ENCODE measurements at regions not wholly inside any gene's neighbourhood (a gene's known extent, or its start where the extent isn't known, plus 50 kb on each side); places are given as distances from the start of the nearest gene placed in this dataset.

GRCh38 chr5:143680672-143681259, 131.2 kb upstream of the HMHB1 start:
- TF ChIP-seq, protein P1, sequence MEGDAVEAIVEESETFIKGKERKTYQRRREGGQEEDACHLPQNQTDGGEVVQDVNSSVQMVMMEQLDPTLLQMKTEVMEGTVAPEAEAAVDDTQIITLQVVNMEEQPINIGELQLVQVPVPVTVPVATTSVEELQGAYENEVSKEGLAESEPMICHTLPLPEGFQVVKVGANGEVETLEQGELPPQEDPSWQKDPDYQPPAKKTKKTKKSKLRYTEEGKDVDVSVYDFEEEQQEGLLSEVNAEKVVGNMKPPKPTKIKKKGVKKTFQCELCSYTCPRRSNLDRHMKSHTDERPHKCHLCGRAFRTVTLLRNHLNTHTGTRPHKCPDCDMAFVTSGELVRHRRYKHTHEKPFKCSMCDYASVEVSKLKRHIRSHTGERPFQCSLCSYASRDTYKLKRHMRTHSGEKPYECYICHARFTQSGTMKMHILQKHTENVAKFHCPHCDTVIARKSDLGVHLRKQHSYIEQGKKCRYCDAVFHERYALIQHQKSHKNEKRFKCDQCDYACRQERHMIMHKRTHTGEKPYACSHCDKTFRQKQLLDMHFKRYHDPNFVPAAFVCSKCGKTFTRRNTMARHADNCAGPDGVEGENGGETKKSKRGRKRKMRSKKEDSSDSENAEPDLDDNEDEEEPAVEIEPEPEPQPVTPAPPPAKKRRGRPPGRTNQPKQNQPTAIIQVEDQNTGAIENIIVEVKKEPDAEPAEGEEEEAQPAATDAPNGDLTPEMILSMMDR (conservative IDR thresholded peaks at IDR 0.05 in 1 of 2, IDR thresholded peaks at IDR 0.05 in 1 of 2; ENCODE audit: low read depth in 1 of 2, low read length in 2 of 2), result no peak
- no peak for TF ChIP-seq EZH2 (IDR thresholded peaks at IDR 0.05; ENCODE audit: low read length, missing control alignments)

All from fibroblast of lung (primary cell).